Activated T-cell treated with anti-CD3 and anti-CD28 coated beads for 4 hours (primary cell): ENCODE measurements at regions not wholly inside any gene's neighbourhood (a gene's known extent, or its start where the extent isn't known, plus 50 kb on each side); places are given as distances from the start of the nearest gene placed in this dataset.

Experiments used
- DNase-seq: peaks from one replicate; pipeline ENCODE4 v3.0.0-alpha.2; 2020

GRCh38 chr11:103530257-103530656, 421.0 kb downstream of the DYNC2H1 start:
- no peak for DNase-seq

- no peak for DNase-seq
These were observed 423.0 kb downstream of the DYNC2H1 start for GRCh38 chr11:103532133-103532788.

DNA sequence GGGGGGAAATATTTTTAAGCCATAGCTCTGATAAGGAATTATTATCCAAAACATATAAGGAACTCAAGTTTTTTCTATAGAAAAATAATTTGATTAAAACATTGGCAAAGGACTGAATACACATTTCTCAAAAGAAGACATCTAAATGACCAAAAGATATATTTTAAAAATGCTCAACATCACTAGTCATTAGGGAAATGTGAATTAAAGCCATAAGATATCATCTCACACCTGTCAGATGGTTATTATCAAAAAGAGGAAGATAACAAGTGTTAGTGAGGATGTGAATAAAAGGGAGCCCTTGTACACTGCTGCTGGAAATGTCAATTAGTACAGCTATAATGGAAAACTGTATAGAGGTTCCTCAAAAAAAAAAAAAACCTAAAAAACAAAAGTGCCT, 425.0 kb downstream of the DYNC2H1 start:
- DNase-seq, result no peak

GRCh38 chr11:103534959-103535358, 425.7 kb downstream of the DYNC2H1 start:
- DNase-seq, result no peak

GRCh38 chr11:103536335-103536722, 427.1 kb downstream of the DYNC2H1 start:
- DNase-seq, result no peak

DNA sequence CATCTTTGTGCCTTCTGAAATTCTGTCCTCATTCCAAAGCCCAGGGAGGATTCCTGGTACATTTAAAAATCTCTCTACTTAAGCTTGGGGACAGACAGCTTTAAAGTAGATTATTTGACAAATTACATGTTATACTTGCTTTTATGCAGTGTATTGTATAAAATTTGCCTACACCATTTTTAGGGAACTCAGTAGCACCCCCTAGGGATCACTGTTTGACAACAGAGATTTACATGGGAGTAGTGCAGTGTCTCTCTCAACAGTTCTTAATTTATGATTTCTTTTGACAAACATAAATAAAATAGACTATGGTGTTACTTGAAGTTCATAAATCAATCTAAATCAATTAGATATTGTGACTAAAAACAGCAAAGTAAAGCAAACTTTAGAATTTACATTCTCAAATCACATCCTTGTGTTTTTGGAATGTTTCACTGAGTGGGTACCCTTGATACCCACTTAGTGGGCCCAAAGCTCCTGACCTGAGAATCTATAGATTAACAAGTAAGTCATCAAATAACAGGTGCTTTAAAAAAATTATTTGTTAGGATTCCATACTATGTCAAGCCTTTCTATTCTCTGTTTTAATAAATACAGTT, 428.8 kb downstream of the DYNC2H1 start:
- no peak for DNase-seq

- DNase-seq, result no peak
These were observed 429.9 kb downstream of the DYNC2H1 start for GRCh38 chr11:103539166-103539565.

- DNase-seq, result no peak
These were observed 432.1 kb downstream of the DYNC2H1 start for GRCh38 chr11:103541186-103541795.

- DNase-seq, result no peak
These were observed 433.6 kb downstream of the DYNC2H1 start for GRCh38 chr11:103542851-103543250.

- DNase-seq, result no peak
These were observed 434.2 kb downstream of the DYNC2H1 start for GRCh38 chr11:103543456-103543855.

GRCh38 chr11:103544874-103545273, 435.6 kb downstream of the DYNC2H1 start:
- no peak for DNase-seq

GRCh38 chr11:103545551-103545950, 436.3 kb downstream of the DYNC2H1 start:
- no peak for DNase-seq

DNA sequence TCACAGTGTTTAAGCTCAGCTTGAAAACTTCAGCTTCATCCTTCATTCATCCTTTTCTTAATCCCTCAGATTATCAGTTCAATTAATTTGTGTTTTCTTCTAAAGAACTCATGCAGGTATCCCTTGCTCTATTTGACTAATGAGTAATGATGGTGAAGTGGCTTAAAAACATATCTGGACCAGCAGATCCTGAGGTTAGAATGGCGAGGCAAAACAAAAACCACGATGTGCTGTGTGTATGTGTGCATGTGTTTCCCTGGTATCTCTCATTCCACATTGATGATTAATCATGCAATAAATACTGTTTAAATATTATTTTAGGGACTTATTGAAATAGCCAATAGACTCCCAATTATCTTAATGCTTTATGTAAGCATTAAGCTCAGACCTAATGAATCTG, 437.0 kb downstream of the DYNC2H1 start:
- no peak for DNase-seq

DNA sequence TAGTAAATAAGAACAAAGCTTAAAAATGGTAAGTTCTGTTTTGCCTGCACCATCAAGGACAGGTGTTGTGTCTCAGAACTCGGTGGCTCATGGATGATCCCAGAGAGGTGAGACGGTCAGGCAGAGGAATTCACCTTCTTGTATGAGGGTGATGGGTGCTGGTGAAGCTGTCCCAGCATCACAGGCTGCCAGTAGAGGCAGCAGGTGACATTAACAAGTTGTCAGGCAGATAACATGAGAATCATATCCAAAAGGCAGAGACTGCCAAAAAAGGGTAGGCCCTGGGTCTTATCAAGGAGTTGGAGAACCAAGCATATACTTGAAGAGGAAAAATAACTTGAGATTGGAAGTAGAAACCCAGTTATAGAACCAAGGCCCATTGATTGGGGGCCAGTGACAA, 437.8 kb downstream of the DYNC2H1 start:
- no peak for DNase-seq

DNA sequence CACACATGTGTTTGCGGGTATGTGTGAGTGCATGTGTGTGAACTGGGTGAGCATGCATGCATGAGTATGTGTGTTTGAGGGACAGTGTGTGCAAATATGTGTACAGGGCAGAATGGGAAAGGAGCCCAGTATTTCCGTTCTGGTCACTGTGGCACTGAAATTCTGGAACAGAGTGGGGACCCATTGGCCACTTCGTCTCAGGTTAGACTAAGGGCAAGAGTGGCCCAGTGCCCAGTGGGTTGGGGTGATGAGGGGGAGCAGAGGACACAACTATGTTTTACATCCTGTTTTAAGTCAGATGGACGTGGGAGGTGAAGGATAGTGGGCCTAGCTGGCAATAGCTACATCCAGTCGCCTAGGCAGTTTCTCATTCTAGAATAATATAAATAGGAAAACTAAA, 438.5 kb downstream of the DYNC2H1 start:
- no peak for DNase-seq

DNA sequence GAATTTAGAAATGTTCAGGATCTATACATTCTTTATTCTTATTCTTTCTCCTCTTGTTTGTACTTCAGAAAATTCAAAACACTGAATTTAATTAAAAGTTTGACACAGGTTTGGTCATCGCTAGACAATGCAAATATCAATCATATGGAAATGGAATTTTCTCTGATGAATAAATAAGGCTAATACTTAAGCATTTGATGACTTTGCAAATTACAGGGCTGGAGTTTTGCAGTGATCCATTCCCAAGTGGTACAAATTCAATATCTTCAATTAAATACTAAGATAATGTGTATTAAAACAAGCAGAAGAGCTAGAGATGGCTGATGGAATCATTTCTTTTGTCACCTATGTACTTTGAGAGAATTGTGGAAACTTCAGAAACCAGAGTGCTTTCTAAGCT, 439.6 kb downstream of the DYNC2H1 start:
- no peak for DNase-seq

DNA sequence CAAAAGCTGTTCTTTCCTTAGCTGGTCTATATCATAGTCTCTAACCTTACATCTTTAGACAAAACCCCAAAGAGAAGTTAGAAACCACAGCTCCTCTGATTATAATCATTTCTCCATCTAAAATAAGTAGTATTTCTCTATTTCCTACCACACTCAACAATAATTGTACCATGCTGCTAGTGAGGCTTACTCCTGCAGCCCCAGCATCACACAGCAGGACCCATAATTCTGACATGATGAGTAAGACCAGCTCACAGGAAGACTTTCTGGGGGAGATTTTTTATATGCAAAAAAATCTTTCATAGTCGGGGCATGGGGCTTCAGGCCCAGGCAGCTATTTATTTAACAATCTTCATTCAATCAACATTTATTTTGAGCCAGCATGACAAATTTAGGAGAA, 441.6 kb downstream of the DYNC2H1 start:
- no peak for DNase-seq

DNA sequence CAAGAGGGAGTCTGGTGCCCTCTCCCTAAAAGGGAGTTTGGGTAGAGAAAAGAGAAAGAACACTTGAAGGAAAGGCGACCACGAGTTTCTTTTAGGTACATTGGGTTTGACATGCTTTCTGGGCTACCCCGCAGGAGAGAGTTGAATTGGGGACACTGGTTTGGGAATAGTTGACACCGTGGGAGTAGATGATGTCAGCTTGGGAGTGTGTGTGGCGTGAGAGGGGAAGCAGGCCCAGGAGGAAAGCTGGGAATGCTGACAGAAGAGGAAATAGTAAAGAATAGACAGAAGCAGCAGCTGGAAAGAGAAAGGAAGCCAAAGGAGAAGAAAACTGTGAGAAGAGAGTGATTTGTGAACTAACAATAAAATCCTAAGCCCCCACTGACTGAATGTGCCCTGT, 442.9 kb downstream of the DYNC2H1 start:
- DNase-seq, result no peak

- DNase-seq, result no peak
These were observed 446.9 kb downstream of the DYNC2H1 start for GRCh38 chr11:103556171-103556570.

DNA sequence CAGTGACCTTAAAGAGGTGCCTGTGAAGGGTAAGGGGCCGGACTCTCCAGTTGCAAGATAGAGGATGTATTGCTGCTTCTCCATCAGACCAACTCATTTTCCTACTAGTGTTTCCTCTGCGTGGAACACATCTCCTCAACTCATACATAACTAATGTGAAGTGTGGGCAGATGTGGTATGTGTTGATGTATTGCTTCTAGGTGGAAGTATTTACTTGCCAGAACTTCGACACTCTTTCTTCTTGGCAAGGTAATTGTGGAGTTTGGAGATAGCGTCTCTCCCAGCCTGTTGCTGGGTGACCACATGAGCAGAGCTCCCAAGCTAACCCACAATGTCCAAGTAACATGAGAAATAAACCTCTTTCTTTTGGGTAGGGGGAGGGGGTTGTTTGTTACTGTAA, 456.9 kb downstream of the DYNC2H1 start:
- no peak for DNase-seq

DNA sequence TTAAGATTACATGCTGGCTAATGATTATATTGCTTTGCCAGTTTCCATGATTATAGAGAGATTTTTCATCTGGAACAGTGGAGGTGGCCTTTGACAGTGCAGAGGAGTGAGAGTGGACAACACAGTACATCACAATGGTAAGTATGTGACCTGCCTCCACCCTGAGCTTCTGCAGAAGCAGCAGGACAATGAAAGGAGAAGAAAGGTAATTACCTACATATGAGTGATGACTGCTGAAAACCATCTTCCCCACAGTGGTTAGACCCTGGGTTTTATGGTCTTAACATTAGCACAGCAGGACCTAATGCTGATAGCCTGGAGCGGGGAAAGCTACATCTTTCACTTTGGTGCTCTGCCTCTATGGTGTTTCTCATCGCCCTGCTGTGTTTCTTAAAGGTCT, 454.7 kb upstream of the DDI1 start:
- DNase-seq, result no peak

- no peak for DNase-seq
These were observed 454.0 kb upstream of the DDI1 start for GRCh38 chr11:103582351-103582909.

DNA sequence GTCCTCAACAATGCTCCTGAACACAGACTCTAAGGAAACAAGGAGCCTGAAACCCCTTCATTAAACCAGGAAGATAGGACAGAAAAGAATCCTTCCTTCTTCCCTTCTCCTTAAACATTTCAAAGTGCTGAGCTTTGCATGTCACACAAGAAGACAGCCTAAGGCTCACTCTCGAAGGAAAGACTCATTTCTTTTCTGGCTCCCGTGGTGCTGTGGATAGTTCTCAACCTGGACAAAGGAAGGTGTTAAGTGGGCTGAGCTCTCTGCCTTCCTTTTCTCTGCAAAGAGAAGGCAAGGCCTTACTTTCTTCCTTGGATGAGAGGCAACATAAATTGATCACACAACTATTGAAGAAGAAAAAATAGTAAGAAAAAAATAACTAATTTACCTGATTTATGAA, 452.4 kb upstream of the DDI1 start:
- no peak for DNase-seq

- DNase-seq, result no peak
These were observed 451.7 kb upstream of the DDI1 start for GRCh38 chr11:103584720-103585119.
